ENCODE measurements at regions not wholly inside any gene's neighbourhood (a gene's known extent, or its start where the extent isn't known, plus 50 kb on each side); places are given as distances from the start of the nearest gene placed in this dataset.

GRCh38 chr7:52473756-52474155 lies 561.7 kb upstream of the POM121L12 start:
- TF ChIP-seq GATA2 (IDR thresholded peaks at IDR 0.05; ENCODE audit: low read depth, low read length) (no peak), GATA3 (IDR thresholded peaks at IDR 0.05; ENCODE audit: low read depth, low read length) (no peak)
